OCI-LY3 (cell line): ENCODE measurements at regions not wholly inside any gene's neighbourhood (a gene's known extent, or its start where the extent isn't known, plus 50 kb on each side); places are given as distances from the start of the nearest gene placed in this dataset.

ENCODE experiments used
- H2AFZ ChIP-seq: fragments of 200-600, 300-600 bp; shearing (Covaris generic); 2 replicates; pipeline ENCODE4 v1.6.0; 2014; ENCODE audit warnings: antibody characterized with exemption, low read depth, low read length
- H3K27ac ChIP-seq: fragments of 200-600, 300-600 bp; sonication (generic); 2 replicates; pipeline ENCODE4 v1.5.1; 2014; ENCODE audit warnings: mild to moderate bottlenecking, low read length, moderate library complexity, mixed read lengths
- H3K27me3 ChIP-seq: fragments of 200-600, 300-600 bp; sonication (generic); 2 replicates; pipeline ENCODE4 v1.6.1; 2014; ENCODE audit warnings: low read depth, low read length, mixed read lengths
- H3K36me3 ChIP-seq: fragments of 200-600, 300-600 bp; sonication (generic); replicated peaks from 2 replicates; pipeline ENCODE3; 2014; ENCODE audit warnings: low read depth, low read length, mixed read lengths
- H3K4me1 ChIP-seq: fragments of 300-600, 200-600 bp; sonication (generic); 2 replicates; pipeline ENCODE4 v1.6.1; 2014; ENCODE audit warnings: low read length, mixed read lengths
- H3K4me2 ChIP-seq: fragments of 200-600, 300-600 bp; sonication (generic); 2 replicates; pipeline ENCODE4 v1.6.1; 2014; ENCODE audit warnings: low read length, mixed read lengths
- H3K4me3 ChIP-seq: fragments of 300-600, 200-600 bp; sonication (generic); 2 replicates; pipeline ENCODE4 v1.5.1; 2014; ENCODE audit warnings: antibody characterized with exemption, mild to moderate bottlenecking, low read length, moderate library complexity
- H3K79me2 ChIP-seq: fragments of 300-600, 200-600 bp; shearing (Covaris generic); 2 replicates; pipeline ENCODE4 v1.6.1; 2014; ENCODE audit warnings: mild to moderate bottlenecking, low read length, mixed read lengths
- H3K9ac ChIP-seq: fragments of 300-600, 200-600 bp; shearing (Covaris generic); 2 replicates; pipeline ENCODE4 v1.6.0; 2014; ENCODE audit warnings: mild to moderate bottlenecking, low read length, moderate library complexity
- H3K9me3 ChIP-seq: fragments of 200-600, 300-600 bp; shearing (Covaris generic); 2 replicates; pipeline ENCODE4 v1.6.1; 2014; ENCODE audit warnings: low read length, mixed read lengths; ENCODE audit not compliant: insufficient read depth
- H4K20me1 ChIP-seq: fragments of 200-600, 300-600 bp; sonication (generic); 2 replicates; pipeline ENCODE4 v1.6.1; 2016; ENCODE audit warnings: low read length, mixed read lengths; ENCODE audit not compliant: insufficient read depth
- EZH2phosphoT487 ChIP-seq: fragments of 200-600 bp; shearing (Covaris generic); IDR thresholded peaks from 2 replicates; pipeline ENCODE4 v1.6.1; 2018; ENCODE audit warnings: antibody characterized with exemption, mixed run types, low read depth
- TF ChIP-seq, protein P1 (sequence below): fragments of 200-600, 300-600 bp; sonication (generic); IDR thresholded peaks from 2 replicates; pipeline ENCODE4 v1.5.1; 2014; ENCODE audit warnings: antibody characterized with exemption, low read length, low read depth

DNA sequence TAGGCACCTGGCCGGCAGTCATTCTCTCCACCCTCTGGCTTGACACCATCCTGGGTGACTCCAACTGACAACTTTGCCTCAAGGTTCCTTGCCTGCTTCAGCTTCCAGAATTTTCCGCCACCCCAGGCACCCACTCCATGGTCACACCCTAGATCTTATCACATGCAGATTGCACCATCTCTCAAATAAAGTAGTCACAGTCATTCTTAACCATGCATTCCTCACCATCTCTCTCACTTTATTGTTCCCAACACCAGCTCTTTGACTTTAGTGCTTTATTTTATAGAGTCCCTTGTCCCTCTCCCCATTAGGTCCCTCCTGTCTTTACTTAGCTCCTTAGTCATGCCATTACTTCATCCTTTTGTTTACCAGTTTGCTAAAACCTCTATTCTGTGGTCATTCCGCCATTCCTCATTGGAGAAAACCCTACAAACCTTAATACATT, 351.7 kb downstream of the SPRY2 start:
- Histone ChIP-seq H3K9ac (no peak overlapping the region), H3K4me2 (no peak overlapping the region), H3K4me3 (no peak overlapping the region)

DNA sequence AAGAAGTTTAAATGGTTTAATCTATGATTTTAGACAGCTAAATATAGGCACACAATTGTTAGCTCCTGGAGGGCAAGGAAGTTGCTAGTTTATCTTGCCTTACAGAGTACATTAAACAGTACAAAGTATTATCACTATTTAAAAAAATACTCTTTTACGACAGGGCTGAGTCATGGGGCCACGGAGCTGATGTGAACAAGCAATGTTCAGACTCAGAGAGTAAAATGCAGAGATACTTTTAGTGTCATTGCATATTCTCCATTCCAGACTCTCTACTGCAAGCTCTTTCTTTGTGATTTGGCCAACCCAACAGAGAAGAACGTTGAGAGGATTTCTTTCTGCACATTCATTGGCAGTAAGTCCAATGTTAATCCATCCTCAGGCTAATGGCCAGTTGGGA, 352.4 kb downstream of the SPRY2 start:
- no peak for TF ChIP-seq EZH2phosphoT487
- TF ChIP-seq, protein P1, sequence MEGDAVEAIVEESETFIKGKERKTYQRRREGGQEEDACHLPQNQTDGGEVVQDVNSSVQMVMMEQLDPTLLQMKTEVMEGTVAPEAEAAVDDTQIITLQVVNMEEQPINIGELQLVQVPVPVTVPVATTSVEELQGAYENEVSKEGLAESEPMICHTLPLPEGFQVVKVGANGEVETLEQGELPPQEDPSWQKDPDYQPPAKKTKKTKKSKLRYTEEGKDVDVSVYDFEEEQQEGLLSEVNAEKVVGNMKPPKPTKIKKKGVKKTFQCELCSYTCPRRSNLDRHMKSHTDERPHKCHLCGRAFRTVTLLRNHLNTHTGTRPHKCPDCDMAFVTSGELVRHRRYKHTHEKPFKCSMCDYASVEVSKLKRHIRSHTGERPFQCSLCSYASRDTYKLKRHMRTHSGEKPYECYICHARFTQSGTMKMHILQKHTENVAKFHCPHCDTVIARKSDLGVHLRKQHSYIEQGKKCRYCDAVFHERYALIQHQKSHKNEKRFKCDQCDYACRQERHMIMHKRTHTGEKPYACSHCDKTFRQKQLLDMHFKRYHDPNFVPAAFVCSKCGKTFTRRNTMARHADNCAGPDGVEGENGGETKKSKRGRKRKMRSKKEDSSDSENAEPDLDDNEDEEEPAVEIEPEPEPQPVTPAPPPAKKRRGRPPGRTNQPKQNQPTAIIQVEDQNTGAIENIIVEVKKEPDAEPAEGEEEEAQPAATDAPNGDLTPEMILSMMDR = no peak
- no peak overlapping the region for H3K9ac ChIP-seq
- H3K9me3 ChIP-seq = no peaks in the 10 kb centered on the region
- H3K4me3 ChIP-seq = no peak overlapping the region
- H4K20me1 ChIP-seq = no peaks in the 10 kb centered on the region
- no peak overlapping the region for H3K4me2 ChIP-seq
- no peak overlapping the region for H2AFZ ChIP-seq
- H3K4me1 ChIP-seq = no peaks in the 10 kb centered on the region
- H3K36me3 ChIP-seq = no peaks in the 10 kb centered on the region
- no peaks in the 10 kb centered on the region for H3K27me3 ChIP-seq
- no peak overlapping the region for H3K27ac ChIP-seq
- no peaks in the 10 kb centered on the region for H3K79me2 ChIP-seq

More for the DNA sequence above, 351.7 kb downstream of the SPRY2 start:
- no peak overlapping the region for H2AFZ ChIP-seq
- H4K20me1 ChIP-seq = no peaks in the 10 kb centered on the region
- no peak for TF ChIP-seq EZH2phosphoT487
- TF ChIP-seq, protein P1 = no peak
- no peaks in the 10 kb centered on the region for H3K36me3 ChIP-seq
- no peaks in the 10 kb centered on the region for H3K9me3 ChIP-seq
- no peaks in the 10 kb centered on the region for H3K27me3 ChIP-seq
- no peaks in the 10 kb centered on the region for H3K79me2 ChIP-seq
- no peaks in the 10 kb centered on the region for H3K4me1 ChIP-seq
- H3K27ac ChIP-seq = no peak overlapping the region

DNA sequence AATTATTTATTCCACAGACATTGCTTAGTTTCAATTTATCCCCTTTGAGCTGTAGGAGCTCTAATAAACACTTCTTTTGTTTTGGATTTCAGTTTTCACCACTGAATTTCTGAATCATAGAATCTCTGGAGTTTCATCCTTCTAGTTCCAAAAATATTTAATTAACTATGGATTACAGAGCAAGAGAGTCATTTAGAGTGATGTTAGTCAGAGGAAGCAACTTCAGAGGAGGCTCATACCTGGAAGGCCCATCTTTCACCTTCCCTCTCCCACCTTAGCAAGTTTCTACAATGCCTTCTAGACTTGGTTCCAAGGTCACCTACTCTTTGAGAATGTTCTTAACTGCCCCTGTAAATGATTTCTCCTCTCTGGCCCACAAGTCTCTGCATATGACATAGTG, 353.2 kb downstream of the SPRY2 start:
- H3K27me3 ChIP-seq = no peaks in the 10 kb centered on the region
- no peaks in the 10 kb centered on the region for H4K20me1 ChIP-seq
- H3K27ac ChIP-seq = no peak overlapping the region
- no peak for TF ChIP-seq EZH2phosphoT487
- TF ChIP-seq, protein P1 = no peak
- no peaks in the 10 kb centered on the region for H3K79me2 ChIP-seq
- no peaks in the 10 kb centered on the region for H3K4me1 ChIP-seq
- no peak overlapping the region for H3K4me3 ChIP-seq
- no peaks in the 10 kb centered on the region for H3K9me3 ChIP-seq
- H3K9ac ChIP-seq = no peak overlapping the region
- H3K4me2 ChIP-seq = no peak overlapping the region
- no peak overlapping the region for H2AFZ ChIP-seq
- no peaks in the 10 kb centered on the region for H3K36me3 ChIP-seq

DNA sequence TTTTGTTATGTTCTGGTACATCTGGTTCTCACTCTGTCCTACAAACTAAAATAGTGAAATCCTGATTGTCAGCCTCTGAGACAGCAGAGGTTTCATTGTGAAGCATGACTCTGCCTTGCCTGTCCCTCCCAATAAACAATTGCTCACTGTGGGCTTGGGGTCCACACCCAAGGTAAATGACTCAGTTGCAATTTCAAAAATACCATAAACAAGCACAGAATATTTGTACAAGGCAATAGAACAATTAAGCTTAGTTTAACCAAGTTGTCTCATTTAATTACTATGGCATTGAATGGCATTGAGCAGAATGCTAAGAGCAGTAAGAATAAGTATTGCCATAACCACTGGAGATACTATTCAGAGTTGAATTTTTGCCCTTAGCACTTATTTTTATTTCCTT, 353.6 kb downstream of the SPRY2 start:
- Histone ChIP-seq H3K79me2 (no peaks in the 10 kb centered on the region), H3K27ac (no peak overlapping the region), H2AFZ (no peak overlapping the region), H3K27me3 (no peaks in the 10 kb centered on the region), H3K4me1 (no peaks in the 10 kb centered on the region), H4K20me1 (no peaks in the 10 kb centered on the region), H3K9me3 (no peaks in the 10 kb centered on the region), H3K36me3 (peaks cover under 1% of the 10 kb centered on the region), H3K9ac (no peak overlapping the region), H3K4me3 (no peak overlapping the region), H3K4me2 (no peak overlapping the region)
- TF ChIP-seq, protein P1 = no peak
- TF ChIP-seq EZH2phosphoT487 = no peak
